ENCODE measurements at regions not wholly inside any gene's neighbourhood (a gene's known extent, or its start where the extent isn't known, plus 50 kb on each side); places are given as distances from the start of the nearest gene placed in this dataset.

- Histone ChIP-seq H4K20me1 (ENCODE audit: insufficient read depth, low read length, poor library complexity, severe bottlenecking) (no peaks in the 10 kb centered on the region), H3K9ac (ENCODE audit: low read depth, low read length, poor library complexity, severe bottlenecking) (no peak overlapping the region), H3K9me2 (replicated peaks; ENCODE audit: low read depth, low read length) (no peaks in the 10 kb centered on the region), H3K9me3 (ENCODE audit: insufficient read depth, low read depth, low read length) (peaks cover 23% of the 10 kb centered on the region; the same call in 1 of the 2 replicates), H3K27me3 (ENCODE audit: insufficient read depth, low read length, poor library complexity, severe bottlenecking) (no peaks in the 10 kb centered on the region), H3K4me1 (ENCODE audit: insufficient read depth, low read length, poor library complexity, severe bottlenecking) (no peaks in the 10 kb centered on the region), H3K79me2 (ENCODE audit: insufficient read depth, low read length) (no peaks in the 10 kb centered on the region), H3F3A (ENCODE audit: low read depth) (no peaks in the 10 kb centered on the region), H3K4me2 (ENCODE audit: low read depth, low read length, poor library complexity, severe bottlenecking) (no peak overlapping the region), H3K4me3 (ENCODE audit: low read length, poor library complexity, severe bottlenecking) (no peak overlapping the region), H2AFZ (ENCODE audit: low read length) (no peak overlapping the region), H3K36me3 (ENCODE audit: insufficient read depth, low read length) (no peaks in the 10 kb centered on the region)
- no peak for TF ChIP-seq EZH2phosphoT487 (IDR thresholded peaks at IDR 0.05; ENCODE audit: borderline replicate concordance)
- no peak for TF ChIP-seq CTCF (conservative IDR thresholded peaks at IDR 0.05; ENCODE audit: low read length)
These were observed 126.1 kb downstream of the OLFM1 start for GRCh38 chr9:135213566-135213965.

GRCh38 chr9:135214054-135214640 is 126.7 kb downstream of the OLFM1 start:
- Histone ChIP-seq H3K79me2 (ENCODE audit: insufficient read depth, low read length) (no peaks in the 10 kb centered on the region), H2AFZ (ENCODE audit: low read length) (no peak overlapping the region), H3K4me2 (ENCODE audit: low read depth, low read length, poor library complexity, severe bottlenecking) (no peak overlapping the region), H3K4me1 (ENCODE audit: insufficient read depth, low read length, poor library complexity, severe bottlenecking) (no peaks in the 10 kb centered on the region), H3K9ac (ENCODE audit: low read depth, low read length, poor library complexity, severe bottlenecking) (no peak overlapping the region), H3K9me3 (ENCODE audit: insufficient read depth, low read depth, low read length) (peaks cover 23% of the 10 kb centered on the region; the same call in 1 of the 2 replicates), H3F3A (ENCODE audit: low read depth) (no peaks in the 10 kb centered on the region), H3K27me3 (ENCODE audit: insufficient read depth, low read length, poor library complexity, severe bottlenecking) (no peaks in the 10 kb centered on the region), H3K4me3 (ENCODE audit: low read length, poor library complexity, severe bottlenecking) (no peak overlapping the region), H4K20me1 (ENCODE audit: insufficient read depth, low read length, poor library complexity, severe bottlenecking) (no peaks in the 10 kb centered on the region), H3K36me3 (ENCODE audit: insufficient read depth, low read length) (no peaks in the 10 kb centered on the region), H3K9me2 (replicated peaks; ENCODE audit: low read depth, low read length) (no peaks in the 10 kb centered on the region)
- TF ChIP-seq EZH2phosphoT487 (IDR thresholded peaks at IDR 0.05; ENCODE audit: borderline replicate concordance) (no peak), CTCF (conservative IDR thresholded peaks at IDR 0.05; ENCODE audit: low read length) (no peak)

- no peaks in the 10 kb centered on the region for H3K79me2 ChIP-seq (ENCODE audit: insufficient read depth, low read length)
- H3K36me3 ChIP-seq (ENCODE audit: insufficient read depth, low read length): no peaks in the 10 kb centered on the region
- no peaks in the 10 kb centered on the region for H3K9me2 ChIP-seq (replicated peaks; ENCODE audit: low read depth, low read length)
- no peak overlapping the region for H3K9ac ChIP-seq (ENCODE audit: low read depth, low read length, poor library complexity, severe bottlenecking)
- no peaks in the 10 kb centered on the region for H3K27me3 ChIP-seq (ENCODE audit: insufficient read depth, low read length, poor library complexity, severe bottlenecking)
- H3K4me2 ChIP-seq (ENCODE audit: low read depth, low read length, poor library complexity, severe bottlenecking): no peak overlapping the region
- H2AFZ ChIP-seq (ENCODE audit: low read length): no peak overlapping the region
- H3K4me3 ChIP-seq (ENCODE audit: low read length, poor library complexity, severe bottlenecking): no peak overlapping the region
- H3F3A ChIP-seq (ENCODE audit: low read depth): no peaks in the 10 kb centered on the region
- no peaks in the 10 kb centered on the region for H3K4me1 ChIP-seq (ENCODE audit: insufficient read depth, low read length, poor library complexity, severe bottlenecking)
- no peaks in the 10 kb centered on the region for H4K20me1 ChIP-seq (ENCODE audit: insufficient read depth, low read length, poor library complexity, severe bottlenecking)
- H3K9me3 ChIP-seq (ENCODE audit: insufficient read depth, low read depth, low read length): peaks cover 23% of the 10 kb centered on the region; the same call in 1 of the 2 replicates
- TF ChIP-seq CTCF (conservative IDR thresholded peaks at IDR 0.05; ENCODE audit: low read length): no peak
- TF ChIP-seq EZH2phosphoT487 (IDR thresholded peaks at IDR 0.05; ENCODE audit: borderline replicate concordance): no peak
These were observed 127.2 kb downstream of the OLFM1 start for GRCh38 chr9:135214706-135215105.

Measured in Loucy (cell line).